ENCODE measurements at regions not wholly inside any gene's neighbourhood (a gene's known extent, or its start where the extent isn't known, plus 50 kb on each side); places are given as distances from the start of the nearest gene placed in this dataset.

DNA sequence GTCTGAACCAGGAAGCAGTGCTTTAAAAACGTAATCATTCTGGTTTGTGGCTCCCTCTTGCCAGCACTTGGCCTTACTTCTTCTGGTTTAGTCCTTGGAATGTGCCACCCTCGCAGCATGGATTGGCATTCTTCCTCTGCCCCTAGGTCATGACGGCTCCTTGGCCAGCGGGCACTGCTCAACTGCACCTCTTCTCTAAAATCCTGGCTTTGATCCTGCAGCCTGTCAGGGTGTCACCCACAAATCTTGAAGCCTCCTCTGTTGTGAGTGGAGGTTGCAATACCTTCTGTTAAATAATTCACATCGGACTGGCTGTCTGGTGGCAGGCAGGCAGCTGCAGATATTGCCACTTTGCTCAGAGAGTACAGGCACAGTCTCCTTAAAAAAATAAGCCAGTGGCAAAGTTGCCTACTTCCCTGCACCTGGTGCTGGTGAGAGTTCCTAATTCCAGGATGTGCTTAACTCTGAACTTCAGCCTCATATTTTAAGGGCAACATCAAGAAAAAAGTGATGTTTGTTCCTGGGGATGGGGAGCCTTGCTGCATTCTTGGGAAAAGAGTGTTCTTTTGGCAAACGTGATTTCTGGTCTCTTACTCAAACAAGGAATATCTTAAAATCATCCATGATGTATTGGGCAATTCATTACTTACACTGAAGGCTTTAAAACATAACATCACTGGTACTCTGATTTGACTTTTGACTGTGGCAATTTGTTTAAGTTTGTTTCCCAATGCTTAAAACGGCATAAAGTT is 179.8 kb downstream of the FOXA2 start:
- CTCF ChIA-PET, result interaction anchor here (0.6 to 2.6 kb wide), 6 partner anchors 34 to 1320 kb away, joined by 3 to 14 read pairs (median 6); no protein-coding TSS in a partner anchor
- H3K4me1 Mint-ChIP-seq, result peaks cover 25% of the 10 kb centered on the region
- POLR2A ChIA-PET, result no interaction called here
- ATAC-seq, result no peak
- TF ChIP-seq SMAD3 (CRISPR knock-in tag; IDR thresholded peaks at IDR 0.05; ENCODE audit: borderline replicate concordance) (no peak), OVOL2 (CRISPR knock-in tag; IDR thresholded peaks at IDR 0.05; ENCODE audit: borderline replicate concordance) (no peak), ESRRA (CRISPR knock-in tag; IDR thresholded peaks at IDR 0.05; ENCODE audit: borderline replicate concordance) (no peak), FOXJ3 (CRISPR knock-in tag; IDR thresholded peaks at IDR 0.05; ENCODE audit: borderline replicate concordance) (no peak), ZNF317 (CRISPR knock-in tag; IDR thresholded peaks at IDR 0.05; ENCODE audit: borderline replicate concordance, low read depth) (no peak)
- TF ChIP-seq, protein P1, sequence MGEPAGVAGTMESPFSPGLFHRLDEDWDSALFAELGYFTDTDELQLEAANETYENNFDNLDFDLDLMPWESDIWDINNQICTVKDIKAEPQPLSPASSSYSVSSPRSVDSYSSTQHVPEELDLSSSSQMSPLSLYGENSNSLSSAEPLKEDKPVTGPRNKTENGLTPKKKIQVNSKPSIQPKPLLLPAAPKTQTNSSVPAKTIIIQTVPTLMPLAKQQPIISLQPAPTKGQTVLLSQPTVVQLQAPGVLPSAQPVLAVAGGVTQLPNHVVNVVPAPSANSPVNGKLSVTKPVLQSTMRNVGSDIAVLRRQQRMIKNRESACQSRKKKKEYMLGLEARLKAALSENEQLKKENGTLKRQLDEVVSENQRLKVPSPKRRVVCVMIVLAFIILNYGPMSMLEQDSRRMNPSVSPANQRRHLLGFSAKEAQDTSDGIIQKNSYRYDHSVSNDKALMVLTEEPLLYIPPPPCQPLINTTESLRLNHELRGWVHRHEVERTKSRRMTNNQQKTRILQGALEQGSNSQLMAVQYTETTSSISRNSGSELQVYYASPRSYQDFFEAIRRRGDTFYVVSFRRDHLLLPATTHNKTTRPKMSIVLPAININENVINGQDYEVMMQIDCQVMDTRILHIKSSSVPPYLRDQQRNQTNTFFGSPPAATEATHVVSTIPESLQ (CRISPR knock-in tag; IDR thresholded peaks at IDR 0.05), result no peak
- TF ChIP-seq, protein P2, sequence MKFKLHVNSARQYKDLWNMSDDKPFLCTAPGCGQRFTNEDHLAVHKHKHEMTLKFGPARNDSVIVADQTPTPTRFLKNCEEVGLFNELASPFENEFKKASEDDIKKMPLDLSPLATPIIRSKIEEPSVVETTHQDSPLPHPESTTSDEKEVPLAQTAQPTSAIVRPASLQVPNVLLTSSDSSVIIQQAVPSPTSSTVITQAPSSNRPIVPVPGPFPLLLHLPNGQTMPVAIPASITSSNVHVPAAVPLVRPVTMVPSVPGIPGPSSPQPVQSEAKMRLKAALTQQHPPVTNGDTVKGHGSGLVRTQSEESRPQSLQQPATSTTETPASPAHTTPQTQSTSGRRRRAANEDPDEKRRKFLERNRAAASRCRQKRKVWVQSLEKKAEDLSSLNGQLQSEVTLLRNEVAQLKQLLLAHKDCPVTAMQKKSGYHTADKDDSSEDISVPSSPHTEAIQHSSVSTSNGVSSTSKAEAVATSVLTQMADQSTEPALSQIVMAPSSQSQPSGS (CRISPR knock-in tag; IDR thresholded peaks at IDR 0.05; ENCODE audit: borderline replicate concordance, low read depth), result no peak
- no peak overlapping the region for H3K4me3 Mint-ChIP-seq
- peaks cover 35% of the 10 kb centered on the region for H3K27me3 Mint-ChIP-seq (ENCODE audit: low read depth)
- DNase-seq (ENCODE audit: low spot score), result no peak
- H3K27ac Mint-ChIP-seq, result no peak overlapping the region
- H3K9me3 Mint-ChIP-seq, result peaks cover 6% of the 10 kb centered on the region
- H3K36me3 Mint-ChIP-seq, result no peaks in the 10 kb centered on the region

DNA sequence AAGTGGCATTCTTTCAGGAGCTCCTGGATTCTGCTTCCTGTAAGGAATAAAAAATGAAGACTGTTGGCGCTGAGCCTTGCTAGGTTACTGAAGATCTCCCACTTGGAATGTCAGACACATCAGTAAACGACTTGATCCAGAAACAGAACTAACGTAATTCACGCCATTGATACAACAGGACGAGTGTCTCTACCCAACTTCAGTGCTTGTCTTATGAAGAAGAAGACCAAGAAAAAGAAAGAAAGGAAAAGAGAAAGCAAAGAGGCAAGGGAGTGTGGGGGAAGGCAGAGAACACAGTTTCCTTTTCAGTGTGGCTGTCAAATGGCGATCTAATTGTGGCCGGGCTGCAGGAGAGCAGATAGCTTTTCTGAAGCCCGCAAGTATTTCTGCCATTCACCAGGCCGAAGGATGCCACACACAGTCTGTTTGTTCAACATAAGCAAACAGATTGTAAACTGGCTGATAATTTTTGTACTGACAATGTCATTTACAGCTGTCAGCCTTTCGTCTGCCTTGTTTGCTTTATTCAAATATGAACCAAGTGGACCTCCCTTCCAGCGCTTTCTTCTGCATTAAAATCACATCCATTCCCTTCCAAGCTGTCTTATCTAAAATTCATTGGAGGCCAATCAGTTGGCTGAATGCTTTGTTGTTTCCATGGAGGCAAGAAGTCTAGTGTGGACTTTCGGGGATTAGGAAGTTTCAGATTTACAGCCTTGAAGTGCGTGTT is 180.6 kb downstream of the FOXA2 start:
- ChIA-PET CTCF (interaction anchor here (0.6 to 2.6 kb wide), 17 partner anchors 10 to 1320 kb away, joined by 3 to 14 read pairs (median 5); no protein-coding TSS in a partner anchor), POLR2A (interaction anchor here (0.9 kb wide), 1 partner anchor 164 kb away, joined by 3 read pairs; no protein-coding TSS in a partner anchor)
- H3K27ac Mint-ChIP-seq, result no peak overlapping the region
- no peaks in the 10 kb centered on the region for H3K36me3 Mint-ChIP-seq
- DNase-seq (ENCODE audit: low spot score) (no peak), ATAC-seq (peak; percentile 15; the same call in 1 of the 2 replicates)
- TF ChIP-seq, protein P3, sequence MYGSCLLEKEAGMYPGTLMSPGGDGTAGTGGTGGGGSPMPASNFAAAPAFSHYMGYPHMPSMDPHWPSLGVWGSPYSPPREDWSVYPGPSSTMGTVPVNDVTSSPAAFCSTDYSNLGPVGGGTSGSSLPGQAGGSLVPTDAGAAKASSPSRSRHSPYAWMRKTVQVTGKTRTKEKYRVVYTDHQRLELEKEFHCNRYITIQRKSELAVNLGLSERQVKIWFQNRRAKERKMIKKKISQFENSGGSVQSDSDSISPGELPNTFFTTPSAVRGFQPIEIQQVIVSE (CRISPR knock-in tag; IDR thresholded peaks at IDR 0.05; ENCODE audit: borderline replicate concordance), result no peak
- TF ChIP-seq GABPB1 (CRISPR knock-in tag; IDR thresholded peaks at IDR 0.05), result 0 out of 2 replicates have a peak, but pooled peaks have one; percentile 23
- H3K27me3 Mint-ChIP-seq (ENCODE audit: low read depth), result peaks cover 33% of the 10 kb centered on the region
- peak overlapping the region; percentile 54 for H3K4me3 Mint-ChIP-seq
- H3K9me3 Mint-ChIP-seq, result peaks cover 2% of the 10 kb centered on the region
- H3K4me1 Mint-ChIP-seq, result peaks cover 25% of the 10 kb centered on the region

DNA sequence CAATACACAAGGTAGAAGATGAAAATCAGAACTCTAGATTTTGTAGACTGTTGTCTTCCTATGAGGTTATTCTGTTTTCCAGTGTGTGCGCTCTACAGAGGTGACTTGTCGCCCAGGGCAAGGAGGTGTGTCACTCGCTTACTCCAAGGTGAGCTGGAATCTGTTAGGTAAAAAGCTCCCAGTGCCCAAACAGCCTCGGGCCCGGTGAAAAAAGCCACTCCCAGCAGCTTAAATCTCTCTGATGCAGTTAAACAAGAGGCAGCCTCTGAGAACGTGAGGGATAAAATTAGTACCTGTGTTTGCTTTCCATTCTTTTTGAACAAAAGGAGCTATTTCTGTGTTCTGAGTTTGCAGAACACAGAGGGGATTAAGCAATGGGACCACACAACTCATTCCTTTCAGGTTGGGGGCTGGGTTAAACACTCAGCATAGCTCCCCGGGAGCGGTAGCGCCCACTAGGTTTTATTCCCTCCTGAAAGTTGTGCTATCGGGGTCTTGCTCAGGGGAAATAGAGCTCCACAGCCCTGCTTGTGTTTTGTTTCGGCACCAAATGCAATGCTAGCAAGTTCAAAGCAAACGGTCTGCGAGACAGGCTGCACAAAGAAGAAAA is 181.2 kb downstream of the FOXA2 start:
- CTCF ChIA-PET, result interaction anchor here (0.8 to 2.6 kb wide), 16 partner anchors 9 to 449 kb away, joined by 3 to 14 read pairs (median 5); no protein-coding TSS in a partner anchor

More for the DNA sequence above, 181.2 kb downstream of the FOXA2 start:
- ATAC-seq (peak; percentile 78), DNase-seq (ENCODE audit: low spot score) (no peak)
- no peak overlapping the region for H3K27ac Mint-ChIP-seq
- peaks cover 25% of the 10 kb centered on the region for H3K4me1 Mint-ChIP-seq
- H3K36me3 Mint-ChIP-seq, result no peaks in the 10 kb centered on the region
- H3K4me3 Mint-ChIP-seq, result peak overlapping the region; percentile 54
- POLR2A ChIA-PET, result interaction anchor here (0.8 to 0.9 kb wide), 2 partner anchors 35 to 165 kb away, joined by 3 read pairs; no protein-coding TSS in a partner anchor
- peaks cover 37% of the 10 kb centered on the region for H3K27me3 Mint-ChIP-seq (ENCODE audit: low read depth)
- TF ChIP-seq, protein P4, sequence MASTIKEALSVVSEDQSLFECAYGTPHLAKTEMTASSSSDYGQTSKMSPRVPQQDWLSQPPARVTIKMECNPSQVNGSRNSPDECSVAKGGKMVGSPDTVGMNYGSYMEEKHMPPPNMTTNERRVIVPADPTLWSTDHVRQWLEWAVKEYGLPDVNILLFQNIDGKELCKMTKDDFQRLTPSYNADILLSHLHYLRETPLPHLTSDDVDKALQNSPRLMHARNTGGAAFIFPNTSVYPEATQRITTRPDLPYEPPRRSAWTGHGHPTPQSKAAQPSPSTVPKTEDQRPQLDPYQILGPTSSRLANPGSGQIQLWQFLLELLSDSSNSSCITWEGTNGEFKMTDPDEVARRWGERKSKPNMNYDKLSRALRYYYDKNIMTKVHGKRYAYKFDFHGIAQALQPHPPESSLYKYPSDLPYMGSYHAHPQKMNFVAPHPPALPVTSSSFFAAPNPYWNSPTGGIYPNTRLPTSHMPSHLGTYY (CRISPR knock-in tag; IDR thresholded peaks at IDR 0.05), result no peak
- no peak for TF ChIP-seq FOXJ3 (CRISPR knock-in tag; IDR thresholded peaks at IDR 0.05; ENCODE audit: borderline replicate concordance)
- TF ChIP-seq IRF2 (CRISPR knock-in tag; IDR thresholded peaks at IDR 0.05; ENCODE audit: borderline replicate concordance, low read depth), result no peak
- TF ChIP-seq, protein P5, sequence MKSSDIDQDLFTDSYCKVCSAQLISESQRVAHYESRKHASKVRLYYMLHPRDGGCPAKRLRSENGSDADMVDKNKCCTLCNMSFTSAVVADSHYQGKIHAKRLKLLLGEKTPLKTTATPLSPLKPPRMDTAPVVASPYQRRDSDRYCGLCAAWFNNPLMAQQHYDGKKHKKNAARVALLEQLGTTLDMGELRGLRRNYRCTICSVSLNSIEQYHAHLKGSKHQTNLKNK (CRISPR knock-in tag; IDR thresholded peaks at IDR 0.05), result no peak
- TF ChIP-seq, protein P6, sequence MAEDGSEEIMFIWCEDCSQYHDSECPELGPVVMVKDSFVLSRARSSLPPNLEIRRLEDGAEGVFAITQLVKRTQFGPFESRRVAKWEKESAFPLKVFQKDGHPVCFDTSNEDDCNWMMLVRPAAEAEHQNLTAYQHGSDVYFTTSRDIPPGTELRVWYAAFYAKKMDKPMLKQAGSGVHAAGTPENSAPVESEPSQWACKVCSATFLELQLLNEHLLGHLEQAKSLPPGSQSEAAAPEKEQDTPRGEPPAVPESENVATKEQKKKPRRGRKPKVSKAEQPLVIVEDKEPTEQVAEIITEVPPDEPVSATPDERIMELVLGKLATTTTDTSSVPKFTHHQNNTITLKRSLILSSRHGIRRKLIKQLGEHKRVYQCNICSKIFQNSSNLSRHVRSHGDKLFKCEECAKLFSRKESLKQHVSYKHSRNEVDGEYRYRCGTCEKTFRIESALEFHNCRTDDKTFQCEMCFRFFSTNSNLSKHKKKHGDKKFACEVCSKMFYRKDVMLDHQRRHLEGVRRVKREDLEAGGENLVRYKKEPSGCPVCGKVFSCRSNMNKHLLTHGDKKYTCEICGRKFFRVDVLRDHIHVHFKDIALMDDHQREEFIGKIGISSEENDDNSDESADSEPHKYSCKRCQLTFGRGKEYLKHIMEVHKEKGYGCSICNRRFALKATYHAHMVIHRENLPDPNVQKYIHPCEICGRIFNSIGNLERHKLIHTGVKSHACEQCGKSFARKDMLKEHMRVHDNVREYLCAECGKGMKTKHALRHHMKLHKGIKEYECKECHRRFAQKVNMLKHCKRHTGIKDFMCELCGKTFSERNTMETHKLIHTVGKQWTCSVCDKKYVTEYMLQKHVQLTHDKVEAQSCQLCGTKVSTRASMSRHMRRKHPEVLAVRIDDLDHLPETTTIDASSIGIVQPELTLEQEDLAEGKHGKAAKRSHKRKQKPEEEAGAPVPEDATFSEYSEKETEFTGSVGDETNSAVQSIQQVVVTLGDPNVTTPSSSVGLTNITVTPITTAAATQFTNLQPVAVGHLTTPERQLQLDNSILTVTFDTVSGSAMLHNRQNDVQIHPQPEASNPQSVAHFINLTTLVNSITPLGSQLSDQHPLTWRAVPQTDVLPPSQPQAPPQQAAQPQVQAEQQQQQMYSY (CRISPR knock-in tag; IDR thresholded peaks at IDR 0.05), result no peak
- TF ChIP-seq SMAD3 (CRISPR knock-in tag; IDR thresholded peaks at IDR 0.05; ENCODE audit: borderline replicate concordance), result no peak
- no peak for TF ChIP-seq ZNF219 (CRISPR knock-in tag; IDR thresholded peaks at IDR 0.05; ENCODE audit: borderline replicate concordance)
- no peak for TF ChIP-seq TEAD1 (CRISPR knock-in tag; IDR thresholded peaks at IDR 0.05)
- no peak for TF ChIP-seq SMAD4 (CRISPR knock-in tag; IDR thresholded peaks at IDR 0.05)
- TF ChIP-seq SOX15 (CRISPR knock-in tag; IDR thresholded peaks at IDR 0.05), result no peak
- H3K9me3 Mint-ChIP-seq, result no peaks in the 10 kb centered on the region
